HG03196 (cell line): ENCODE measurements at regions not wholly inside any gene's neighbourhood (a gene's known extent, or its start where the extent isn't known, plus 50 kb on each side); places are given as distances from the start of the nearest gene placed in this dataset.

ENCODE experiments used
- ATAC-seq: cut with Tn5 transposase; IDR thresholded peaks from one replicate; pipeline ENCODE4 v1.9.1; 2021; ENCODE audit not compliant: unreplicated experiment

DNA sequence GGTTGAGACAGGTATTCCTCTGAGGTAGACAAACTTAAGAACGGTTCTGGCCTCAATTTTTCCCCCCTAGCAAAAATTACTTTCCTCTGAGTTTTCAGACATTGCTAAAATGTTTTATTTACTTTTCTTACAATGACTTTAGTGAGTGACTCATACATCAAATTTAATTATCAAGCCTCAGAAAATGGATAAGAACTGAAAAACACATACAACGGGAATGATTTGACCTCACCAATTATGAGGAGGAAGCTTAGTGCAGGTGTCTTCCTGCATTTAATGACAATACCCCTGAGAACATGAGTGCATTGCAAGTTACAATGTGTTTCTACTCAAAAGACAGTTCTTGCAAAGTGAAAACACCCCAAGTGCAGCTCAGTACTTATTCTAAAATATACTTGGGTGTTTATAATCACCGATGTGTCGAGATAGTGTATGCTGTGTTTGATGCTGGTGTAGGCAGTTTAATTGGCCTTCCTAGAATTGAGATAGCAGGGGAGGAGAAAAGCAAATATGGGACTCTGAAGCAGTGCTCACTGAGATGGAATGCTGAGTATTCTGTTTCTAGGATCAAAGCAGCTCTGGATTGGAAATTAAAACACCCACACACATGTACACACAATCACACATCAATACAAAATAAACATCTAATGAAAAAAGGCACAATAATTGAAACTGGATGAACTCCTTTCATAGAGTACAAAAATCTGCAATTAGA is 189.5 kb upstream of the SLC10A2 start:
- no peak for ATAC-seq

GRCh38 chr13:103250071-103250470 is 183.9 kb upstream of the SLC10A2 start:
- no peak for ATAC-seq

DNA sequence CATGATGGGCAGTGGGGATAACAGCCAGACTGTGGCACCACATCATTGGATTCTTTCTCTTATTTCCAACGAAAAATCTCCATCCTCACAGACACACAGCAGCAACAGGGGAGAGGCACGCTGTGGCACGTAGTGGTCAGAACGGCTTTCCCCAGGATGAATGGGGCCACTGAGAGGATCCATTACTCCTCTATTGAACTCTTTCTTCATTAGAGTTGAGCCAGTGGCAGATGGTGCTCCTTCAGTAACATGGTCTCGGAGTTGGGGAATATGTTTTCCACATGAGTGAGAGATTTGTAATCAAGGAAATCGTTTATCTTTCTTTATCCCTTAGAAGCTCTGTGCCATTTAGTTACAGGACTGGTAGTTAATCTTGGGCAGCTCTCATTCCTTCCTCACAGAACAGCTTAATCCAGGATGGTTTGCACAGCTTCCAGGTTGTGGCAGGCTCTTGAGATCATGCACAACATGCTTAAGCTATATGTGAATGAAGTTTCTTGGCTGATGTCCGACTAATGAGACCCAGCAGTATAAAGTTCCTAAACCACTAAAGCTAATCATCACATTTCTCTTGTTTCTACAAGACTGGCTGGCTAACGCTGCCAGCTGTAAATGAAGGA is 180.5 kb upstream of the SLC10A2 start:
- ATAC-seq: no peak

- ATAC-seq: no peak
These were observed 177.3 kb upstream of the SLC10A2 start for GRCh38 chr13:103243495-103243894.

DNA sequence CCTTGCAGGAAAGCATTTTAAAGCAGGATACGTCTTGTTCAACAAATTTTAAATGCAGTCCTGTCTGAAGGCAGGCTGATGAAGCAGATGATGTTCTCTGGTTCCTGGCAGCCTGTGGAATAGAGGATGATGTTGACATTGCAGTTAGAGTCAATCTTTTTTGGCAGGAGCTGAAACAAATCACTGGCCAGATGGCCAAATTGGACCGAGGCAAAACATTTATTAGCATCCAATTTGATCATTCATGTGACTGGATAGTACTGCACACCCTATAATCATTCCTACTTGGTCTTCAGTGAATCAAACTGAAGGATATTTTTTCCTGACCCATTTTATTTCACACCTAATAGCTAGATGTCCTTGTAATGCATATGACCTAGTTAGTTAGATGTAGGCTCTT is 172.2 kb upstream of the SLC10A2 start:
- no peak for ATAC-seq

GRCh38 chr13:103236213-103236612 is 170.0 kb upstream of the SLC10A2 start:
- no peak for ATAC-seq

- no peak for ATAC-seq
These were observed 163.5 kb upstream of the SLC10A2 start for GRCh38 chr13:103229674-103230073.

DNA sequence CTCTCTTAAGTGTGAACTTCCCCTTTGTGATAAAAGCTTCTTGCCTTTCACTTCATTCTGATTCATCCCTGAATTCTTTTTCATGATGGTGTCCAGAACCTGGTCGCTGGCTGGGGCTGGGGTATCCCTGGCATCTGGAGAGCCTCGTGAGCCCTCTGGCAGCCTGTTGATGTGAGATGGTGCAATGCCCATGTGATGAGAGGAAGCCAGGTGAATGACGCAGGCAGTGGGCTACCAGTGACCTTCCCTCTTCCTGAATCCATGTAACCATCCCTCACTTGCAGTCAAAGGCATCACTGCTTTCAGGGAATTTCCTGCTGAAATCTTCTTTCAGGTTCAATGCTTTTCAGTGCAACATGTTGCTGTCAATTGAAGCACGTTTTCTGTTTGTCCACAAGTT is 158.6 kb upstream of the SLC10A2 start:
- no peak for ATAC-seq

GRCh38 chr13:103222683-103223082 is 156.5 kb upstream of the SLC10A2 start:
- no peak for ATAC-seq

- ATAC-seq: no peak
These were observed 152.0 kb upstream of the SLC10A2 start for GRCh38 chr13:103218253-103218652.

DNA sequence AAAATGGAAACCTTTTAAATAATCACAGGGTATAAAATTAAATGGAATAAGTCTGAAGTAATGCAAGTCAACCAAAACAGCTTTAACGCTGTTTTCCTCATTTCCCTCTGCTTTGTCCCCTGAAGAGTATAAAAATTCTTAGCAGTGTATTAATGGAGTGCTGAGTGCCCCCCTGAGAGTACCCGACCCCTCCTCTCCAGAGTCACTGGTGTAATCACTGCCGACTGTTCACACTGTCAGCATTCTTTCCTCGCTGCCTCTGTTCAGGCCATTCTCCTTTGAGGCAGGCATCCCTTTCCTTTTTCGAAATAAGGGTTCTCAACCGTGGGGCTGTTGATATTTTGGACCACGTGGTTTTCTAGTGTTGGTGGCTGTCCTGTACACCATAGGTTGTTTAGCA is 146.9 kb upstream of the SLC10A2 start:
- no peak for ATAC-seq

DNA sequence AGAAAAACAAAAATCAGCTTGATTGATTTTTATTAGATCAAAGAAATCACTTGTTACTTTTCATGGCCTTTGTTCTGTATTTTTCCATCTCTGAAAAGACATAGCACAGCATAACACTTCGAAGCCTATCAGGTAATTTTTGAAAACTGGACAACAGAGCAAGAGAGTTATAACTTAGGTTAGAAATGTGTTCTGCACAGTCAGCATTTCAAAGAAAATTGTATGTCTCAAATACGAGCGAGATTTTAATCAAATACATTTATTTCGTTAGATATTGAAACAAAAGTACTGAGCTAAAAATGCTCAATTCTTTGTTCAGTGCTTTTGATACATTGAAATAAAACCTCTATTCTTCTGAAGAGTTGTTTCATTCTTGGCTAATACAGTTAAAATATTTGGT is 144.1 kb upstream of the SLC10A2 start:
- ATAC-seq: no peak

DNA sequence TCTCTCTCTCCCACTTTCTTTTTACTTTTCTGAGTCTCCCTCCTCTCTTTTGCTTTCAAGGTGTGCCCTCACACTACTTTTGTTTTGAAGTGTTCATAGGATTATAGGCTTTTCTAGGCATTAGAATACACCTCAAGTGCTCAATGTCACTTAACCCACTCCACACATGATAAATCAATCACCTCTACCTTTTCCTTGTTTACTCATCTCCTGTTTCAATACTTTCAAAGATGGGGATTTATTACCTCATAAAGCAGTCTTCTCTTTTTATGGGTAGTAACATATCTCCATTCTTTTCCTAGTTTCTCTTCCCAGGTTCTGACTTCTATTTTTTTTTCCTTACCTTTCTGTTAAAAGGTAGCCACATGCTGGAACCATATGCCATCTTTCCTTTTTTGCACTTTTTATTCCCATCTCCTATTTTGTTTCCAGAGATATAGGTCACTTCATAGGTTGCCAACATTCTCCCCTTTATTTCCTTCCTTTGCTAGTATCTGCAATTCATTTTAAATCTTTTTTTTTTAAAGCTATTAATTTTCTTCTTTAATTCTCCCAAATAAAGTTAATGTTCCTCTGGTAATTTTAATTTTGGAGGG is 137.6 kb upstream of the SLC10A2 start:
- no peak for ATAC-seq

DNA sequence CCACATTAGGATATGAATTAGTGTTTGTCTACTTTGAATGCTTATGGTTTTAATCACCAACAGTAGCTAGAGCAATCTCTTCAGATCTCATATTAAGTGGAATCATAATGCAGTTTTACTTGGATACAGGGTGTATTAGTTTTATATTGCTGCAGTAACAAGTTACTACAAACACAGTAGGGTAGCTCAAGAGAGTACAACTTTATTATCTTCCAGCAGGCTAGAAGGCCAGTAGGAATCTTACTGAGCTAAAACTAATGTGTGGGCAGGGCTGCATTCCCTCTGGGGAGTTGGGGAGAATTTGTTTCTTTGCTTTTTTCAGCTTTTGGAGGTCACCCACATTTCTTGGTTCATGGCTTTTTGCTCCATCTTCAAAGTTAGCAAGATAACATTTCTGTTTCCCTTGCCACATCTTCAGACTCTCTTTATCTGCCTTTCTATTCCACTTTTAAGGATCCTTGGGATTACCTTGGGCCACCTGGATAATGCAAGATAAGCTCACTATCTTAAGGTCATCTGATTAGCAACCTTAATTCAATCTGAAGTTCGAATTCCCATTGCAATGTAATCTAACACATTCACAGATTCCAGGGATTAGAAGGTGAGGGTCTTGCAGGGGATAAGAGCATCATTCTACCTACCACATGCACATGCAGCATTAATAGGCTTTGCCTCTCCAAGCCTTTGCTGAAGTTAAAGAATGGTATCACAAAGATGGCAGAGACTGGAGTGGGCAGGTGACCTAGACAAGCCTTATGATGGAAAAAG is 134.1 kb upstream of the SLC10A2 start:
- no peak for ATAC-seq

- no peak for ATAC-seq
These were observed 133.3 kb upstream of the SLC10A2 start for GRCh38 chr13:103199380-103200088.

DNA sequence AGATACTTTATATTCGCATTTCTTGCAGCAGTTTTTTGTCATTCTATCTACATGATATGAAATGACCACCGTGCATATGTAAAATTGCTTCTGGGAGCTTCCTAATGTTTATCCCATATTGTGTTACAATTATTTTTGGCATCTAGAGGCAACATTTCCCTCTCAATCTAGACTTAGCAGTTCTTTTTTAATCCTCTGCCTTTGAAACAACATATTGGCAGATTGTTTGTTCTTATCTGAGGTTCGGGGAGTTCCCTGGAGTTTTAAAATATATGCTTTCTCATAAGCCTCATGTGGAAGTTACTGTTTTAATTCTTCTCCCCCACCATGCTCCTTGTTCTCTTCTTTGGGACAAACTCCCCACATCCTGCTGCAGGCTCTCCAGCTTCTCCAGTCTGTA is 130.1 kb upstream of the SLC10A2 start:
- ATAC-seq: no peak

- no peak for ATAC-seq
These were observed 129.5 kb upstream of the SLC10A2 start for GRCh38 chr13:103195762-103196161.

GRCh38 chr13:103194871-103195270 is 128.7 kb upstream of the SLC10A2 start:
- ATAC-seq: no peak

- ATAC-seq: no peak
These were observed 126.4 kb upstream of the SLC10A2 start for GRCh38 chr13:103192511-103193135.

DNA sequence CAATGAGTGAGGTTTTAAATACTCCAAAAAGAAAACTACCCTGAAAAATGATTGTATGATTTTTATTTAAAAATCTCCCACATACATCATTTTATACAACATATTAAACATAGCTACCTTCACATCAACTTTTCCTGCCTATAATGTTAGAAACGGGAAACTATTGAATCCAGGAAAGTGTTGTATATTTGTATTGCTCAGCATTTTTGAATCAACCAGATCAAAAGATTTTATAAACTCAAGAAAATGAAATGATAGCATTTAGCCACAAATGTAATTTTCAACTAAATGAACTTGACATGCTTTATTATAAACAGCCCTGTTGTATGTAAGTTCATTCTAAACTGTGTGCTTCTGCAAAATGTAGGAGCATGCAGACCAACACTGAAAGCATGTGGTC is 124.6 kb upstream of the SLC10A2 start:
- no peak for ATAC-seq
